HG03095 (cell line): ENCODE measurements at regions not wholly inside any gene's neighbourhood (a gene's known extent, or its start where the extent isn't known, plus 50 kb on each side); places are given as distances from the start of the nearest gene placed in this dataset.
"Not testable (repeated sequence)": the region's sequence is repeated elsewhere in the genome, so short reads cannot be mapped to it uniquely, and the experiment has no call there.

ENCODE experiments used
- ATAC-seq: cut with Tn5 transposase; IDR thresholded peaks from one replicate; pipeline ENCODE4 v1.9.1; 2021; ENCODE audit warnings: moderate library complexity; ENCODE audit not compliant: unreplicated experiment

DNA sequence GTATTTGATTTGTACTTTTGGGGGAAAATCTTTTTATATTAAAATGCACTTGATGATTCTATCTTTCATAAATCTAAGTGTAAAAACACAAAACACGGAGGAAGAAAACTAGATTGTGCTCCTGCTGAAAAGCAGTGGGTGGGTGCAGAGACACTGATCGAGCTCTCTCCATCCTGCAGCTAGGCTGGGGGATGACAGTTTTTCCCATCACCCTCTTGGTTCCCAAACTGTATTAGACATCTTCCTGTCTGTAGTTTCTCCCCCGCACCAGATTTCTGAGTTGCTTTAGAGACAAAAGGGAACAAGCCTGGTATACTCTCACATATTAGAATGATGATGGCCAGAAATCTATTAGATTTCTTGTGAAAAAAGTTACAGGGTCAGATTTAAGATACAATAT, 99.6 kb downstream of the FAM114A2 start:
- no peak for ATAC-seq

DNA sequence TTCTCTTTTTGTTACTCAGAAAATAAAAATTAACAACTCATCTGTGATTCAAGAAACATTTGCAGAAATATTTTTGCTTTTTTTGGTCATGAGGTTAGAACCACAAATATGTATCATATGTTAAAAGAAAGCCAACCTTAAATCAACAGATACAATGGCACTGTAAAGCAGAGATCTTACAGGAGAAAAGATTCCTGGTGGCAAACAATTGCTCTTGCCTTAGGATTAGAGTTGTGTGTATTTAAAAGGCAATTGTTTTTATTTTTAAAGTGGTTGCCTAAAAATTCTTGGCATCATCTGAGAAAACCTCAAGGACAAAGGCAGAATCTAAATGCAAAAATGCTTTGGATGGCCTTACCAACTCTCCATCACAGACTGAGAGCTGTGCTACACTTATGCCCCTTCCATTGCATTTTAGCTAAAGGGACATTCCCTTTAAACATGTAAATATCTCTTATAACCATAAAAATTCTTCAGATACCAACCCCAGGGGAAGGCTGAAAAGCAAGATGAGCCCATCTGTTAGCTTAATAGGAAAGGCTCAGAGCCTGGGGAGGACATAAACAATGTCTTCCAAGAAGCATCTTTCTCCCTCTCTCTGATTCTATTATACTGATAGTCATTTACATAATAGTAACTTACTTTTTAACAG, 100.4 kb downstream of the FAM114A2 start:
- no peak for ATAC-seq

- ATAC-seq, result no peak
These were observed 101.0 kb downstream of the FAM114A2 start for GRCh38 chr5:153937661-153938060.

- not testable (repeated sequence) for ATAC-seq
These were observed 103.6 kb downstream of the FAM114A2 start for GRCh38 chr5:153935151-153935550.

- ATAC-seq, result no peak
These were observed 112.5 kb downstream of the FAM114A2 start for GRCh38 chr5:153926201-153926600.

DNA sequence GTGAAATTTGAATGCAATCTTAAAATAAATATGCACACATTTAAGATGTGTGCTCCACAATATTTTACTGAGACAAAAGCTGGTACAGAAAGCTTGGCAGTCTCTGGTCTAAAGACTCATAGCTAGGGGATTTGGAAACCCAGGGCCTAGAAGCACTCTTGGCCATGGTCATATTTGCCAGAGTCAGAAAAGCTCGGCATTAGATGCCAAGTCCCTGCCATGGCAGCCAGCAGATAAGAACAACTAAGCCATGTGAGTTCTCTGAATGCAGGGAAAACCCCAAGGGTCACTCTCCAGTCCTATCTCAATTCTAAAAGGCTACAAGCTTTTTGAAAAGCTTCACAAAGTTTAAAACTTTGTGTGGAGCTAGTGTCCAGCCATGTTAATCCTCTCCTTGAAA, 119.5 kb downstream of the FAM114A2 start:
- no peak for ATAC-seq

DNA sequence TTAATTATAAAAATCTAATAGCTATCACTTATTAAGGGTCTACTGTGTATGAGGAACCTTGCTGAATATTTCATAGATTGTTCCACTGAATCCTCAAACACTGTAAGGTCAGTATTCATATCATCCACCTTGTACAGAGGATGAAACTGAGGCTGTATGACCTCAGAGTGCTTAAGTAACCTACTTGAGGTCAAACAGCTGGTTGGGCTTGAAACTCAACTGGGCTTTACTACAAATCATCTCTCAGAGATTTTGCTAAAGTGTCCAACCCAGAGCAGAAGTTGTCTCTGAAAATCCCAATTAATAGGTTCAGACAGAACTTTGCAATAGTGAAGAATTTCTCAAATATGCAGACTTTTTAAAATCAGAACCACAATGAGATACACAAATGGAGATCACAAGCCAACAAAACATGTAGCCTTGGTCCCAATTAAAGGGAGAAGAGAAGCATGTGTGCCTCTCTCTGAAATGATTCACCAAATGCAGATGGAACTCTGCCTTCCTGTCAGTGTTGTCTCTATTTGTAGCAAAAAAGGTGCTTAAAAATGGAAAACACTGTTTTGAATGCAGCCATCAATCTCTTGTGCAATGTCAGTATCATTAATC, 131.4 kb downstream of the FAM114A2 start:
- no peak for ATAC-seq

GRCh38 chr5:153905219-153905618, 133.5 kb downstream of the FAM114A2 start:
- ATAC-seq, result no peak

DNA sequence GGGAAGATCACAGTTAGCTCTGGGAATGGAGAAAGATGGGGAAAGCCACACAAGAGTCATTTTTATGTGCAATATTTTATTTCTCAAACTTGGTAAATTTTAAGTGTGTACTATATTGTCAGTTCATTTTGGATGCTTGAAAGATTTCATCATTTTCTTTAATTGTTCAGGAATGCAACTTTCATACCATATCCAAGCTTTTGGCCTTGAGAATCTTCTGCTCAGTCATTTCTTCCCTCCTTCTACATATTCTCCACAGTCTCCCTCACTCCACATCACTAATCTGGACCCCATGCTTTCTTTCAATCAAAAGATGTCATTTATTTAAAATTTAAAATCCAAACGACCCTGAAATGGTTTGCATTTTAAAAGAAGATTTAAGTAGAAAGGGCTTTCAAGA, 135.4 kb downstream of the FAM114A2 start:
- no peak for ATAC-seq

GRCh38 chr5:153902016-153902415, 136.7 kb downstream of the FAM114A2 start:
- ATAC-seq, result no peak

- ATAC-seq, result no peak
These were observed 137.3 kb downstream of the FAM114A2 start for GRCh38 chr5:153901449-153901848.

DNA sequence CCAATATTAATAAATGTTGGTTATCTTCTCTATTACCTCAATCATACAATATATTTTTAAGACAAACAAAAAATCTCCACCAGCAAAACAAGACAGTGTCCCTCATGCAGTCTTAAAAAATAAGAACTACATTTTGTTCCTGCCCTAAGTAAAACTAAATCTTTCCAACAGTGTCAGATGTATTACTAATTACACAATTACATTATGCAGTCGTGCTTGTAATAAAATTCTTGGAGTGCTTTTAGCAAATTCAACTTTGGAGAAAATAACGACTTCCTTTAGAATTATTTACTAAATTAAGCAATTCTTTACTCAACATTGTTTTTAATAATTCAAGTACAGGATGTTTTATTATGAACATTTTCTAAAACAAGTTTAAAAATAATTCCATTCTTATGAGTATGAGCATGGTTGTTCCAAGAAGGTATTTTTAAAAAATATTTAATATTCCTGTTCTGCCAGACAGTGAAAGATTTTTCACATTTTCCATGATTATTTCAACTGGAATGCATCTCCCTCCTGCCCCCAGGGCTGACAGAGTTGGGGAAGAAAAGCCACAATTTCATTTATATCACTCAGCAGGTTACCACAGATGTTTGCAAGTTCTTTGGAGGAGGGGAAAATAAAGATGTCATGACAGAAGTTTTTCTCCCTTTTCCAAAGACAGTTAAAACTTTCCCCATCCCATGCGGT, 137.9 kb downstream of the FAM114A2 start:
- ATAC-seq, result no peak

DNA sequence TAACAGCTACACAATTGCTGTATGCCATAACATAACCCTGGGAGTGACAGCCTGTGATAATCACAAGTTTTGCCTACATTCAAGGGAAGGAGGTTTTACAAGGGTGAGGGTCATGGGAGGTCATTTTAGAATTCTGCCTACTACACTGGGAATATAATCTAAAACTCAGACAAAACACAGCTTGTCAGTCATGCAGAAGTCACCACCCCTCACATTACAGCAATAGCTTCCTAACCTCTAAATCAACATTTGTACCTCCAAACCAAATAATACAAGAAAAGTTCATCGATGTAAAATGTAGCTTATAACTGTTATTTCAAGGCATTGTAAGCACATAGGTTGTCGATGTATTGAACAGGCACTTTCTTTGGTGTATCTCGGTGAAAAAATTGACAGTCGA, 139.0 kb downstream of the FAM114A2 start:
- ATAC-seq, result no peak

GRCh38 chr5:153896701-153897100, 142.0 kb downstream of the FAM114A2 start:
- peak; percentile 98 for ATAC-seq

DNA sequence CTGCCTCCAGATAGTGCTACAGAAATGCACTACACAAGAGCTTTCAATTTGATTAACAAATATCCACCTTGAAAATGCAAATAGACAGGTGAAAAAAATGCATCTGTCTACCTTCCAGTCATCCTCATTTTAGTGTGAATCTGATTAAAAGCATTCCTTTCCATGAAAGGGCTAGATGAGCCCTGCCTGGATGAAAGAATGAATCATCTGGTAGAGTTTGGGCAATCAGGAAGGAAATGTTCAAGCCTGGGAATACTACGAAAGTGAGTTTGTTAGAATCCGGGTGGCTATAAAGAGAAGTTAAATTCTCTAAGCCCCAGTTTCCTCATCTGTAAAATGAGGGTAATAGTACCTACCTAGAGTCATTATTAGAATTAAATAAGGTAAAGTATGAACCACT, 142.6 kb downstream of the FAM114A2 start:
- ATAC-seq, result no peak

- ATAC-seq, result no peak
These were observed 143.4 kb downstream of the FAM114A2 start for GRCh38 chr5:153895266-153895665.

- ATAC-seq, result no peak
These were observed 144.9 kb downstream of the FAM114A2 start for GRCh38 chr5:153893817-153894216.

GRCh38 chr5:153891394-153891793, 147.3 kb downstream of the FAM114A2 start:
- no peak for ATAC-seq

DNA sequence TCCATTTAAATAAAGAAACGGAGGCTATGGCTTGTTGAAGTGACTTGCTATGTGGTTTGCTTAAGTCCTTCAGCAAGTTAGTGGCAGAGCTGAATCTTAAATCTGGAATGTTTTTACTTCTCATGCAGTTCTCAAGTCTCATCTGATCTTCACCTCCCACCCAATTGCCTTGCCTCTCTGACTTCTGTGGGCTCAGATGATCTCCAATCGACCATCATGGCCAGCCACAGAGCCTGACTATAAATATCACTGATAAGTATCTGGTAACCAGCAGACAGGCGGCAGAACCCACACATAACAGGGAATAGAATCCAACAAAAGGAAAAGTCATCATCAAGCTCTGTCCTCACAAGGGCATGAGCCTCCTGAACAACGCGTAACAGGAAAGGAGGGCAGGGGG, 149.9 kb downstream of the FAM114A2 start:
- ATAC-seq, result no peak

GRCh38 chr5:153885141-153885540, 153.6 kb downstream of the FAM114A2 start:
- no peak for ATAC-seq

DNA sequence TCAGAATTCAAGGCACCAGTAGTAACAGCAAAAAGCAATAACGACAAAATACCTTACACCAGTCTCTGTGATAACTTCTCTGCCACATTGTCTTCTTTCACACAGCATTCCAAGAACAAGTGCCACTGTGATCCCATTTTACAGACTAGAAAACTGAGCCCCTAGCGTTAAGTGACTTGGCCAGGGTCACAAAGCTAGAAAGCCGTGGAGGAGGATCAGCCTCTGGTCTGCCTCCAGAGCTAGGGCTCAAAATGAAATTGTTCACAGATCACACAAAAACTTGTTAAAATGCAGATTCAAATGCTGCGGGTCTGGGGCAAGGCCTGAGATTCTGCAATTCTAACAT, 154.1 kb downstream of the FAM114A2 start:
- no peak for ATAC-seq

DNA sequence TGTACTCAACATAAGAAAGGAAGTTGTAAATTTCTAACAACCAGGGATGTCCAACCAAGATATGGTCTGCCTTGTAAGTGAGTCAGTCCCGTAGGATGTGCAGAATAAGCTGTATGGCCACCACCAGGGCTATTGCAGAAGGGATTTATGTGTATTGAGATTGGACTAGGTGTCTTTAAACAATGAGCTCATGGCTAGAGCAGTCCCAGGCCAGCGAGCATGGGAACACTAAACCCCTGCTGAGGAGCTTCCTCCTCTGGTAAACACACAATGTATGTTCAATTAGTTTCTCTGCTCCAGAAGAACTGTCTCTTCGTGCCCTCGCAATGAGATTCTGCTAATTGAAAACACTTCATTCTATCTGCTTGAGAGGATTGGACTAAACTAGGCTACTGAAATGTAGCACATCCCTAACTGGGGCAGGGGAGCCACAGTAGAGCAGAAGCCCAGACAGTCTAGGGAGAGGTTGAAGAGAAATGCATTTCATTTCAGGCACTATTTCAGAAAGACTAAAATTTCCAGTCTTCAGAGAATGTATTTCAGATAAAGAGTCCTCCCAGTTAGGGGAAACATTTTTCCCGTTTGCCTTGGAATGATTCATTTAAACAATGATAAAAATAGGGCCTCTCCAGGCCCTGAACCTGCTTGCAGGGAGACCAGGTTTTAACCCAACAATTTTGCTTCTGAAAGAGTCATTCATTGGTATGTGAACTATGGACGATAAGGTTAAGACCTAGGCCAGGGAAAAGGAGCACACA, 154.7 kb downstream of the FAM114A2 start:
- no peak for ATAC-seq
